Endodermal cell (in vitro differentiated cells): ENCODE measurements at regions not wholly inside any gene's neighbourhood (a gene's known extent, or its start where the extent isn't known, plus 50 kb on each side); places are given as distances from the start of the nearest gene placed in this dataset.

ENCODE experiments used
- DNase-seq: peaks from one replicate; pipeline ENCODE4 v3.0.0-alpha.2; 2017
- H3K27ac ChIP-seq: 2 replicates; pipeline ENCODE4 v1.5.1; 2013; ENCODE audit warnings: mild to moderate bottlenecking, low read depth, low read length, moderate library complexity
- H3K27me3 ChIP-seq: 2 replicates; pipeline ENCODE4 v1.6.1; 2013; ENCODE audit warnings: mild to moderate bottlenecking, low read length, moderate library complexity; ENCODE audit not compliant: insufficient read depth, control insufficient read depth, poor library complexity, severe bottlenecking
- H3K36me3 ChIP-seq: 2 replicates; pipeline ENCODE4 v1.7.0; 2013; ENCODE audit warnings: mild to moderate bottlenecking, low read length, moderate library complexity; ENCODE audit not compliant: control insufficient read depth, insufficient read depth
- H3K4me1 ChIP-seq: one replicate; pipeline ENCODE4 v1.7.0; 2013; ENCODE audit warnings: low read length; ENCODE audit not compliant: control insufficient read depth, insufficient read depth
- H3K4me3 ChIP-seq: 2 replicates; pipeline ENCODE4 v1.5.1; 2013; ENCODE audit warnings: mild to moderate bottlenecking, low read length, moderate library complexity
- H3K9ac ChIP-seq: 2 replicates; pipeline ENCODE4 v1.6.1; 2013; ENCODE audit warnings: mild to moderate bottlenecking, low read length, moderate library complexity; ENCODE audit not compliant: poor library complexity, severe bottlenecking; ENCODE audit errors: extremely low read depth
- H3K9me3 ChIP-seq: 2 replicates; pipeline ENCODE4 v1.6.1; 2013; ENCODE audit warnings: mild to moderate bottlenecking, low read length, moderate library complexity; ENCODE audit not compliant: control insufficient read depth
- H3K27ac Mint-ChIP-seq: 2 replicates; pipeline ENCODE4 v1.8.0; 2020; ENCODE audit warnings: mixed read lengths
- H3K27me3 Mint-ChIP-seq: 2 replicates; pipeline ENCODE4 v1.8.0; 2021; ENCODE audit warnings: mild to moderate bottlenecking, mixed read lengths; ENCODE audit not compliant: insufficient read depth
- H3K36me3 Mint-ChIP-seq: 2 replicates; pipeline ENCODE4 v1.8.0; 2020; ENCODE audit warnings: low read depth, mixed read lengths
- H3K4me1 Mint-ChIP-seq: 2 replicates; pipeline ENCODE4 v1.8.0; 2020; ENCODE audit warnings: mixed read lengths
- H3K4me3 Mint-ChIP-seq: 2 replicates; pipeline ENCODE4 v1.8.0; 2020; ENCODE audit warnings: mild to moderate bottlenecking, moderate library complexity, mixed read lengths
- H3K9me3 Mint-ChIP-seq: 2 replicates; pipeline ENCODE4 v1.8.0; 2020; ENCODE audit warnings: mild to moderate bottlenecking, mixed read lengths
- CTCF ChIP-seq: fragments of 200-600 bp; sonication (generic); conservative IDR thresholded peaks from 2 replicates; pipeline ENCODE4 v1.5.0; 2021; ENCODE audit warnings: antibody characterized with exemption, mild to moderate bottlenecking
- WGBS, 2 experiments: methylation state at CpG; one replicate each; pipeline versions ENCODE4 v1.1.5 to v1.1.7; 2013; ENCODE audit warnings: missing lambda C conversion rate in 2 of 2, mixed read lengths in 1 of 2; ENCODE audit not compliant: insufficient coverage in 1 of 2, insufficient read length in 1 of 2; 5-methylcytosine and 5-hydroxymethylcytosine counted together

- peaks cover 1% of the 10 kb centered on the region for H3K27me3 Mint-ChIP-seq
- no peak for DNase-seq
- no peak overlapping the region for H3K4me3 Mint-ChIP-seq
- no peak for TF ChIP-seq CTCF
- WGBS, 2 experiments: 82% methylated on average over 1 of the region's 1 CpG; no CpG with 5 or more reads in 1 of the 2 experiments
- Histone ChIP-seq H3K9me3 (no peaks in the 10 kb centered on the region), H3K27me3 (peaks cover 18% of the 10 kb centered on the region), H3K9ac (no peak overlapping the region), H3K36me3 (no peaks in the 10 kb centered on the region), H3K4me3 (no peak overlapping the region), H3K27ac (no peak overlapping the region), H3K4me1 (peaks cover 3% of the 10 kb centered on the region)
- peaks cover 3% of the 10 kb centered on the region for H3K4me1 Mint-ChIP-seq
- no peaks in the 10 kb centered on the region for H3K9me3 Mint-ChIP-seq
- H3K36me3 Mint-ChIP-seq: no peaks in the 10 kb centered on the region
- H3K27ac Mint-ChIP-seq: no peak overlapping the region
These were observed 189.4 kb upstream of the MTPN start for GRCh38 chr7:136166521-136166920.

- Histone ChIP-seq H3K9ac (no peak overlapping the region), H3K27me3 (peaks cover 46% of the 10 kb centered on the region), H3K4me1 (no peaks in the 10 kb centered on the region), H3K4me3 (no peak overlapping the region), H3K27ac (no peak overlapping the region), H3K36me3 (no peaks in the 10 kb centered on the region), H3K9me3 (no peaks in the 10 kb centered on the region)
- H3K27me3 Mint-ChIP-seq: peaks cover 4% of the 10 kb centered on the region
- DNase-seq: no peak
- no peaks in the 10 kb centered on the region for H3K36me3 Mint-ChIP-seq
- no peak overlapping the region for H3K4me3 Mint-ChIP-seq
- H3K9me3 Mint-ChIP-seq: no peaks in the 10 kb centered on the region
- TF ChIP-seq CTCF: no peak
- 86 to 95% methylated on average over 2 to 4 of the region's 4 CpGs for WGBS, 2 experiments
- H3K4me1 Mint-ChIP-seq: no peaks in the 10 kb centered on the region
- H3K27ac Mint-ChIP-seq: no peak overlapping the region
These were observed 186.2 kb upstream of the MTPN start for GRCh38 chr7:136163340-136163801.

GRCh38 chr7:136150311-136150710, 173.2 kb upstream of the MTPN start:
- no peak for TF ChIP-seq CTCF
- no peak overlapping the region for H3K4me3 Mint-ChIP-seq
- Histone ChIP-seq H3K4me3 (no peak overlapping the region), H3K27ac (no peak overlapping the region), H3K9me3 (no peaks in the 10 kb centered on the region), H3K36me3 (no peaks in the 10 kb centered on the region), H3K27me3 (peaks cover 27% of the 10 kb centered on the region), H3K9ac (no peak overlapping the region), H3K4me1 (no peaks in the 10 kb centered on the region)
- no peaks in the 10 kb centered on the region for H3K4me1 Mint-ChIP-seq
- 83% methylated on average over 1 of the region's 1 CpG; no CpG with 5 or more reads in 1 of the 2 experiments for WGBS, 2 experiments
- H3K9me3 Mint-ChIP-seq: no peaks in the 10 kb centered on the region
- peaks cover 9% of the 10 kb centered on the region for H3K27me3 Mint-ChIP-seq
- H3K27ac Mint-ChIP-seq: no peak overlapping the region
- no peaks in the 10 kb centered on the region for H3K36me3 Mint-ChIP-seq
- DNase-seq: no peak
